Activated naive CD4-positive, alpha-beta T cell treated with anti-CD3 and anti-CD28 coated beads, Interleukin-2, amount 50 U/mL, for 24 hours (primary cell): ENCODE measurements at regions not wholly inside any gene's neighbourhood (a gene's known extent, or its start where the extent isn't known, plus 50 kb on each side); places are given as distances from the start of the nearest gene placed in this dataset.

Experiments used
- H3K27ac Mint-ChIP-seq: one replicate; pipeline ENCODE4 v1.8.0; 2021; ENCODE audit warnings: mild to moderate bottlenecking, mixed read lengths
- H3K27me3 Mint-ChIP-seq: one replicate; pipeline ENCODE4 v1.8.0; 2021; ENCODE audit warnings: mixed read lengths
- H3K36me3 Mint-ChIP-seq: one replicate; pipeline ENCODE4 v1.8.0; 2021; ENCODE audit warnings: mixed read lengths
- H3K4me1 Mint-ChIP-seq: one replicate; pipeline ENCODE4 v1.8.0; 2021; ENCODE audit warnings: mixed read lengths
- H3K4me3 Mint-ChIP-seq: one replicate; pipeline ENCODE4 v1.8.0; 2021; ENCODE audit warnings: mild to moderate bottlenecking, mixed read lengths
- H3K9me3 Mint-ChIP-seq: one replicate; pipeline ENCODE4 v1.8.0; 2021; ENCODE audit warnings: mixed read lengths

DNA sequence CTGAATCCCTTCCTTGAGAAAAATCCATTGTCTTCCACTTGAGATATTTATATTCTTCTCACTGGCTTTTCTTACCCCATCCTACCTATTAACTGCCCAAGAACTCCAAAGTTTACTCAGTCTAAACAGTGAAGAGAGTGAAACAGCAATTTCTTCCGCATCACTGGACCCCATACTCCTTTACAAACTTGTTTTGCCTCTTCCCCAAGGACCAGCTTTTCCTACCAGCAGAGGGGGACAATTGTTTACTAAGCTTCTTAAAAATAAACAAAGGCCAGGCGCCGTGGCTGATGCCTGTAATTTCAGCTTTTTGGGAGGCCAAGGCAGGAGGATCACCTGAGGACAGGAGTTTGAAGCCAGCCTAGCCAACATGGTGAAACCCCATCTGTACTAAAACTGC is 52.0 kb downstream of the LRATD1 start:
- Mint-ChIP-seq H3K4me1 (no peaks in the 10 kb centered on the region), H3K4me3 (no peak overlapping the region), H3K9me3 (peaks cover 10% of the 10 kb centered on the region), H3K36me3 (no peaks in the 10 kb centered on the region), H3K27me3 (no peaks in the 10 kb centered on the region), H3K27ac (no peak overlapping the region)

DNA sequence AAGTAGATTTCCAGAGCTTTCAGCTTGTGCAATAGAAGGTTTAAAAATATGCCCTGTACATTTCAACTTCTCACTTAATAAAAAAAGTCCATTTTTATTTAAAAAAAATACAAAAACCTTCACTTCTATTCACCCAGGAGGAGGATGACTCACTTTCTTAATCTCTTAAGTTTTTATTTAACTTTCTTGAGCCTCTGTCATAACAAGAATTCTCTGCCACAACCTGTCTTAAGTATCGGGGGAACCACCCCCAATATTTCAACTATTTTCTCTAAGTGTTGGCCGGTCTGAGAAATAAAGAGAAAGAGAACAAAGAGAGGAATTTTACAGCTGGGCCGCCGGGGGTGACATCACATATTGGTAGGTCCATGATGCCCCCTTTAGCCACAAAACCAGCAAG is 58.4 kb downstream of the LRATD1 start:
- Mint-ChIP-seq H3K27ac (no peak overlapping the region), H3K27me3 (no peaks in the 10 kb centered on the region), H3K36me3 (no peaks in the 10 kb centered on the region), H3K9me3 (peaks cover 19% of the 10 kb centered on the region), H3K4me3 (no peak overlapping the region), H3K4me1 (no peaks in the 10 kb centered on the region)

DNA sequence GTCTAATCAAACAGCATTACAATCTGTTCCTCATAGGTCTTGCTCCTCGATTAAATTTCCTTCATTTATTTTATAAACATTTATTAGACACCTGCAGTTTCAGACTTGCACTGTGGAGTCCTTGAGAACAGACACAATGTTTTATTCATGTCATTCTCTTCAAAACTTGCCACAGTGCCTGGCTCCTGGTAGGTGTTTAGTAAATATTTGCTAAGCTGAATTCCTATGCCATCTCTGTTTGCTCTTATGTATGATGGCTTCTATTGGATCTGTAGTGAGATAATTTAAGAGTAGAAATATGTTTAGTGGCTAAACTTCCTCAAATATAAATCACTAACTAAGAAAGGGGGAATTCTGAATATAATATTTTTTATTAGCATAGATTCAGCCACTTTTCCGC is 61.4 kb downstream of the LRATD1 start:
- Mint-ChIP-seq H3K4me1 (no peaks in the 10 kb centered on the region), H3K4me3 (no peak overlapping the region), H3K36me3 (no peaks in the 10 kb centered on the region), H3K27ac (no peak overlapping the region), H3K27me3 (no peaks in the 10 kb centered on the region), H3K9me3 (peaks cover 13% of the 10 kb centered on the region)

DNA sequence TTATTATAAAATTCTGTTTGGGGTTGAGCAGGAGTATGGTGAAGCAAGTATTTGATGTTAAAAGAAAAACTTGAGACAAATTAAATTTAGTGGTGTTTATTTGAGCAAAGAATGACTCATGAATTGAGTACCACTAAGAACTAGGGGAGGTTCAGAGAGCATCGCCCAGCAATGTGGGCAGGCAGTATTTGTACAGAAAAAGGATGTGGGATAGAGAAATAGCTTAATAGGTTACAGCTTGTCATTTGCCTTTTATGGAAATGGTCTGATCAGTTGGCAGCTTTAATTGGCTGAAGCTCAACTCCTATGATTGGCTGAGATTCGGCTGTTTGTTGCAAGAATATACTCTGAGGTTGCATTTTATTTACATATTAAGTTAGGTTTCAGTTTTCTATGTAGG is 68.2 kb downstream of the LRATD1 start:
- H3K27me3 Mint-ChIP-seq, result peaks cover 3% of the 10 kb centered on the region
- H3K4me1 Mint-ChIP-seq, result no peaks in the 10 kb centered on the region
- no peaks in the 10 kb centered on the region for H3K36me3 Mint-ChIP-seq
- peaks cover 9% of the 10 kb centered on the region for H3K9me3 Mint-ChIP-seq
- H3K27ac Mint-ChIP-seq, result no peak overlapping the region
- no peak overlapping the region for H3K4me3 Mint-ChIP-seq

DNA sequence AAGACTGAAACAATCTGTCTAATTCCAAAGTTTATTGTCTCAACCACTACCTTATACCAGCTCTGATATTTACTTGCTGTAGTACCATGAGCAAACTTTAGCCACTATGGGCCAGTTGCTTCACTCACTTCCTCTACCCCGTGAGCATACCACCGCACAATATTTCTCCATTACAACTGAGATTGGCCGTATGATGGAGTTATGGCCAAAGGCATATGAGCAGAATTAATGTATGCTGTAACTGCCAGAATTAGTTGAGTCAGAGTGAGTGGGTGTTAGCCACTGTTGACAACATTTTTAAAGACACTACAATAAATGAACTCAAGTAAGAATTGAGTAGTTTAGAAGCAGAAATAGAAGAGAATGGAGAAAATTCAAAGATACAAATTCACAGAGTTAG is 69.7 kb downstream of the LRATD1 start:
- no peaks in the 10 kb centered on the region for H3K4me1 Mint-ChIP-seq
- peaks cover 3% of the 10 kb centered on the region for H3K27me3 Mint-ChIP-seq
- no peaks in the 10 kb centered on the region for H3K36me3 Mint-ChIP-seq
- H3K4me3 Mint-ChIP-seq, result no peak overlapping the region
- H3K9me3 Mint-ChIP-seq, result peaks cover 9% of the 10 kb centered on the region
- no peak overlapping the region for H3K27ac Mint-ChIP-seq

DNA sequence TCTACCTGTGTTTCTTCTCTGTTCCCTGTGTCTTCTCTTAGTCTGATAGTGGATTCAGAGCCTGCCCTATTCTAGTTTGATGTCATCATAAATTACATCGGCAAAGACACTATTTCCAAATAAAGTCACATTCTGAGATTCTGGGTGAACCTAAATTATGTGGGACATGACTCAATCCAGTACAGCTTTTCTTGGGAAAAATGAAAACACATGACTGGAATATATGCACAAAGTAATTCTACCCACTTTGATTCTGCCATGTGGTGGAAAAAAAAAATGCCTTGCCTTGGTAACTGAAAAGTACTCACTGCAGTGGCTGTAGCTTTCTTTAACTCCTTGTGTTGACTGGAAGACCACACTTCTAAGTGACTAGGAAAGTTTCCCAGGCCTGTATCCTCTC is 73.7 kb downstream of the LRATD1 start:
- Mint-ChIP-seq H3K4me3 (no peak overlapping the region), H3K4me1 (no peaks in the 10 kb centered on the region), H3K27ac (no peak overlapping the region), H3K36me3 (no peaks in the 10 kb centered on the region), H3K27me3 (no peaks in the 10 kb centered on the region), H3K9me3 (no peaks in the 10 kb centered on the region)

- Mint-ChIP-seq H3K4me1 (no peaks in the 10 kb centered on the region), H3K9me3 (no peaks in the 10 kb centered on the region), H3K36me3 (no peaks in the 10 kb centered on the region), H3K4me3 (no peak overlapping the region), H3K27me3 (no peaks in the 10 kb centered on the region), H3K27ac (no peak overlapping the region)
Measured at GRCh38 chr2:14712111-14712510, 79.6 kb downstream of the LRATD1 start.

DNA sequence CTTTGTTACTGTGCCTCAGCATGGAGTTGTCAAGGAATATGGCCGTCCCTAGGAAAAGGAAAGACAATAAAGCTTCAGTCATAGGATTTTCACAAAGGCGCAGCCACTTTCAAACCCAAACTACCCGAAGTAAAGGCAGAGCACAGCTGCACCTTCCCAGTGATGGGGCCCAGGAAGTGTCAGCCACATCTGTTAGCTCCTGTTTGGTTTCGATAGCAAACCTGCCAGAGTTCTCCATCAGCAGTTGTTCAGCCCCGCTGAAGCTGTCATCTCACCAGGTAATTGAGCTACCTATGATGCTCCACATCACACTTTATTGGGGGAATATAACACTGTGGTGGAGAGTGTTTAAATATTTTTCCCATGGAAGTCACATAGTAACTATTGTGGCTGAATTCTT is 80.7 kb downstream of the LRATD1 start:
- Mint-ChIP-seq H3K4me1 (no peaks in the 10 kb centered on the region), H3K27ac (no peak overlapping the region), H3K27me3 (no peaks in the 10 kb centered on the region), H3K9me3 (no peaks in the 10 kb centered on the region), H3K4me3 (no peak overlapping the region), H3K36me3 (no peaks in the 10 kb centered on the region)

- no peaks in the 10 kb centered on the region for H3K27me3 Mint-ChIP-seq
- H3K27ac Mint-ChIP-seq, result no peak overlapping the region
- no peak overlapping the region for H3K4me3 Mint-ChIP-seq
- H3K36me3 Mint-ChIP-seq, result no peaks in the 10 kb centered on the region
- no peaks in the 10 kb centered on the region for H3K4me1 Mint-ChIP-seq
- H3K9me3 Mint-ChIP-seq, result no peaks in the 10 kb centered on the region
Measured at GRCh38 chr2:14715600-14715999, 83.1 kb downstream of the LRATD1 start.

GRCh38 chr2:14716319-14716718 is 83.8 kb downstream of the LRATD1 start:
- Mint-ChIP-seq H3K4me3 (no peak overlapping the region), H3K27ac (no peak overlapping the region), H3K4me1 (no peaks in the 10 kb centered on the region), H3K27me3 (no peaks in the 10 kb centered on the region), H3K36me3 (no peaks in the 10 kb centered on the region), H3K9me3 (no peaks in the 10 kb centered on the region)

DNA sequence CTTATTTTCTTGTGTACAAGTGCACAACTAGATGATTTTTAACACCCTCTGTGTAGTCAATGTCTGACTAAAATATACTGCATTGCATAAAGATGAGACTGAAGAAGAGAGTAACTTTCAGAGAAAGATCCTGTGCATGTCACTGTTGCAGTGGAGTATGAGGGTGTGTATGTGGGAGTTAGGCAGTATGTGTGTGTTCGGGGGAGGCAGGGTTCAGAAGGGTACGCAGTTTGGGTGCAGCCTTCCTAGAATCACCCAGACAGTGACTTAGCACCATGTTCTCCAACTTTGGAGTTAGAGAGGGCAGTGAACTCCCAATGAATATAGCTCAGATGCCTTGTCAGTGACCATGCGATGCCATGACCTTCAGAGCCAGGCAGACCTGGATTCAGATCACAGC is 84.6 kb downstream of the LRATD1 start:
- H3K36me3 Mint-ChIP-seq, result no peaks in the 10 kb centered on the region
- no peaks in the 10 kb centered on the region for H3K27me3 Mint-ChIP-seq
- no peak overlapping the region for H3K27ac Mint-ChIP-seq
- H3K4me1 Mint-ChIP-seq, result no peaks in the 10 kb centered on the region
- H3K9me3 Mint-ChIP-seq, result no peaks in the 10 kb centered on the region
- H3K4me3 Mint-ChIP-seq, result no peak overlapping the region

DNA sequence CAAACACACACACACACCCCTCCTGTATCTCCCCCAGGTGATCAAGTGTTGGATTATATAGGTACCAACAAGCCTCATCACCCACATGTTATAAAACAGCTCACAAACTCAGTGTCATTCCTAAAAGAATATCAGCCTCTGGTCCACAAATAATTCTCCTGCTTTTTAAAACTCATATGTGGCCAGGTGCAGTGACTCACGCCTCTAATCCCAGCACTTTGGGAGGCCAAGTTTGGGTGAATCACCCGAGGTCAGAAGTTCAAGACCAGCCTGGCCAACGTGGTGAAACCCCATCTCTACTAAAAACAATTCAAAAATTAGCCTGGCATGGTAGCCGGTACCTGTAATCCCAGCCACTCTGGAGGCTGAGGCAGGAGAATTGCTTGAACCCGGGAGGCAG is 87.8 kb downstream of the LRATD1 start:
- no peaks in the 10 kb centered on the region for H3K27me3 Mint-ChIP-seq
- no peak overlapping the region for H3K27ac Mint-ChIP-seq
- no peak overlapping the region for H3K4me3 Mint-ChIP-seq
- H3K4me1 Mint-ChIP-seq, result no peaks in the 10 kb centered on the region
- H3K36me3 Mint-ChIP-seq, result no peaks in the 10 kb centered on the region
- H3K9me3 Mint-ChIP-seq, result no peaks in the 10 kb centered on the region

GRCh38 chr2:14720739-14721138 is 88.2 kb downstream of the LRATD1 start:
- Mint-ChIP-seq H3K9me3 (no peaks in the 10 kb centered on the region), H3K27me3 (no peaks in the 10 kb centered on the region), H3K27ac (no peak overlapping the region), H3K4me1 (no peaks in the 10 kb centered on the region), H3K36me3 (no peaks in the 10 kb centered on the region), H3K4me3 (no peak overlapping the region)

- H3K36me3 Mint-ChIP-seq, result no peaks in the 10 kb centered on the region
- H3K27ac Mint-ChIP-seq, result no peak overlapping the region
Measured at GRCh38 chr2:14722904-14723570, 90.5 kb downstream of the LRATD1 start.

DNA sequence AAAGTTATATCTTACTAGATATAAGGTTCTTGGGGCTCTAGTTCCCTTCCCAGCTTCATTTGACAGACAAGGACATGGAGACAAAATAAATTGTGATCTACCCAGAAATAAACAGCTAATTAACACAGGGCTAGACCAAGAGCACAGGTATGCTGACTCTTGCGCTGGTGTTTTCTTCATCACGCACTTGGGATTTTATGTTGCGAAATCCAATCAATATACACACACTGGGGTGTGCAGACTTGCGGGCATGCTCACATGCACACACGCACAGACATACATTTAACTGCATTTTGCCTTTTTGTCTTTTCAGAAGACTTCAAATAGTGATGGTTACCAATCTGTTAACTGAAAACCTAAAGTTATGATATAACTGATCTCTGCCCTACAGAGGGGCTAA is 91.2 kb downstream of the LRATD1 start:
- H3K4me3 Mint-ChIP-seq, result no peak overlapping the region
- no peaks in the 10 kb centered on the region for H3K4me1 Mint-ChIP-seq
- H3K36me3 Mint-ChIP-seq, result no peaks in the 10 kb centered on the region
- no peaks in the 10 kb centered on the region for H3K9me3 Mint-ChIP-seq
- no peak overlapping the region for H3K27ac Mint-ChIP-seq
- no peaks in the 10 kb centered on the region for H3K27me3 Mint-ChIP-seq

More at GRCh38 chr2:14722904-14723570, 90.5 kb downstream of the LRATD1 start:
- H3K27me3 Mint-ChIP-seq, result no peaks in the 10 kb centered on the region
- no peaks in the 10 kb centered on the region for H3K9me3 Mint-ChIP-seq
- H3K4me3 Mint-ChIP-seq, result no peak overlapping the region
- no peaks in the 10 kb centered on the region for H3K4me1 Mint-ChIP-seq

DNA sequence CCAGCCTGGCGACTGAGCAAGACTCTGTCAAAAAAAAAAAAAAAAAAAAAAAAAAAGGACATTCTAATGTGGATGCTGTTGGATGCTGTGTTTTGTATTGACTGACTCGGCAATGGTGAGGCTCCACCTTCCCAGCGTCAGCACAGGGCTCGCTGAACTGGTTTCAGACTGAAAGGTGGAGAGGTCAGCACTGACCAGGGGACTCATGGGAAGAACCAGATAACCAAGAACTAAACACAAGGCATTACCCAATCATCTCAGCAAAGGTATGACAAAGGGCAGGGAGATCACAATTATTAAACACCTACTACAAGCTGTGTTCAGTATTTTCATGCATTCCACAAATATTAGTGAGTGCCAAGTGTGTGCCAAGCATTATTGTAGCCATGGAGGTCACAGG is 103.2 kb downstream of the LRATD1 start:
- Mint-ChIP-seq H3K4me1 (no peaks in the 10 kb centered on the region), H3K4me3 (no peak overlapping the region), H3K27ac (no peak overlapping the region), H3K9me3 (peaks cover 3% of the 10 kb centered on the region), H3K27me3 (no peaks in the 10 kb centered on the region), H3K36me3 (no peaks in the 10 kb centered on the region)

DNA sequence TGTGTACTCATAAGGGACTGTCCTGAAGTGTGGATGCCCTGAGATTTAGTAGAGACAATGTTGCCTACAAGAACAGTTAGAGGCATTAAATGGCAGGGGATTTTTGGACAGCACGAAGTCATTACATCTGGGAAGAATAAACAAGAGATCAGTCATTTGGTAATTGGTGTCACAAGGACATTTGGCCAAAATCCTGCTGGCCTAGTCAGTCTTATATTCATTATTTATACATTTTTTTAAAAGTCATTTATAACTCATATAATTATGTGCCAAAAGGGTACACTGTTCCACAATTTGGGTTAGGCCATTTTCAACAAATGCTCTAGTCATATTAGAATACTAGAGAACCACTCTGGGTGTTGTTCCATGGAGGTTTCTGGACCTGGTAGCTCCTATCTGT is 104.7 kb downstream of the LRATD1 start:
- Mint-ChIP-seq H3K27ac (no peak overlapping the region), H3K27me3 (peaks cover 1% of the 10 kb centered on the region), H3K9me3 (peaks cover 3% of the 10 kb centered on the region), H3K4me1 (no peaks in the 10 kb centered on the region), H3K4me3 (no peak overlapping the region), H3K36me3 (no peaks in the 10 kb centered on the region)
